PC-3 (cell line): ENCODE measurements at regions not wholly inside any gene's neighbourhood (a gene's known extent, or its start where the extent isn't known, plus 50 kb on each side); places are given as distances from the start of the nearest gene placed in this dataset.

Experiments used
- ATAC-seq: fragments of 200-7000 bp; cut with Tn5 transposase; 2 replicates; pipeline ENCODE4 v1.9.1; 2020; ENCODE audit warnings: mild to moderate bottlenecking, moderate library complexity
- BruUV-seq: library from RNA; stranded (reverse); fragments of 400-500 nt; replicated peaks from 2 replicates; lab custom pipeline; 2021; lab: Mats Ljungman, UMichigan
- CTCF ChIA-PET: fragments of 300-600 bp; sonication (Branson Sonifier 250); formaldehyde crosslinking; loops from one replicate; lab custom pipeline; 2022; ENCODE audit warnings: antibody characterized with exemption; lab: Charles Lee
- POLR2A ChIA-PET: fragments of 300-600 bp; sonication (Branson Sonifier 250); formaldehyde crosslinking; loops from one replicate; lab custom pipeline; 2022; ENCODE audit warnings: antibody characterized with exemption; ENCODE audit not compliant: unreplicated experiment; lab: Charles Lee
- DNase-seq: peaks from one replicate; pipeline ENCODE4 v3.0.0-alpha.2; 2015
- H2AFZ ChIP-seq: fragments of 300-600 bp; sonication (generic); 2 replicates; pipeline ENCODE4 v1.6.0; 2016; ENCODE audit warnings: antibody characterized with exemption, low read length
- H3F3A ChIP-seq: fragments of 300-600 bp; sonication (generic); one replicate; pipeline ENCODE4 v1.6.0; 2017; ENCODE audit warnings: antibody characterized with exemption, low read length, control low read depth, mild to moderate bottlenecking; ENCODE audit not compliant: unreplicated experiment
- H3K27ac ChIP-seq: fragments of 300-600 bp; sonication (generic); 2 replicates; pipeline ENCODE4 v1.5.1; 2016; ENCODE audit warnings: mild to moderate bottlenecking, low read length
- H3K27me3 ChIP-seq: fragments of 300-600 bp; sonication (generic); 2 replicates; pipeline ENCODE4 v1.6.1; 2016; ENCODE audit warnings: low read length, mixed read lengths
- H3K36me3 ChIP-seq: fragments of 300-600 bp; sonication (generic); 2 replicates; pipeline ENCODE4 v1.6.1; 2016; ENCODE audit warnings: low read depth, mixed run types, low read length, mixed read lengths
- H3K4me1 ChIP-seq: fragments of 300-600 bp; sonication (generic); 2 replicates; pipeline ENCODE4 v1.5.1; 2016; ENCODE audit warnings: low read length; ENCODE audit not compliant: insufficient read depth
- H3K4me2 ChIP-seq: fragments of 300-600 bp; sonication (generic); 2 replicates; pipeline ENCODE4 v1.6.0; 2016; ENCODE audit warnings: low read length
- H3K4me3 ChIP-seq: fragments of 300-600 bp; sonication (generic); 2 replicates; pipeline ENCODE4 v1.5.1; 2016; ENCODE audit warnings: mild to moderate bottlenecking, low read length, mixed read lengths
- H3K79me2 ChIP-seq: fragments of 300-600 bp; sonication (generic); 2 replicates; pipeline ENCODE4 v1.6.1; 2017; ENCODE audit warnings: low read length, mixed read lengths
- H3K9ac ChIP-seq: fragments of 300-600 bp; sonication (generic); 2 replicates; pipeline ENCODE4 v1.6.0; 2016; ENCODE audit warnings: mild to moderate bottlenecking, low read length
- H3K9me2 ChIP-seq: fragments of 300-600 bp; sonication (generic); replicated peaks from 2 replicates; pipeline ENCODE4 v1.6.1; 2016; ENCODE audit warnings: mixed run types, low read length, mixed read lengths
- H3K9me3 ChIP-seq: fragments of 300-600 bp; sonication (generic); 2 replicates; pipeline ENCODE4 v1.6.1; 2016; ENCODE audit warnings: low read length, mixed read lengths
- H4K20me1 ChIP-seq: fragments of 300-600 bp; sonication (generic); 2 replicates; pipeline ENCODE4 v1.6.1; 2016; ENCODE audit warnings: low read length, mixed read lengths
- EZH2 ChIP-seq: fragments of 300-600 bp; sonication (generic); IDR thresholded peaks from one replicate; pipeline ENCODE4 v1.6.1; 2017; ENCODE audit warnings: antibody characterized with exemption, mild to moderate bottlenecking, low read length; ENCODE audit not compliant: unreplicated experiment
- EZH2phosphoT487 ChIP-seq: fragments of 300-600 bp; sonication (generic); IDR thresholded peaks from 2 replicates; pipeline ENCODE4 v1.6.1; 2018; ENCODE audit warnings: mild to moderate bottlenecking, antibody characterized with exemption, low read length, borderline replicate concordance
- intact Hi-C: fragments of 100-400 bp; cut with micrococcal nuclease; formaldehyde crosslinking; loops from 2 replicates; pipeline ENCODE4 v1.9.0; 2023
- TF ChIP-seq, protein P1 (sequence below): fragments of 300-600 bp; sonication (generic); conservative IDR thresholded peaks from 2 replicates; pipeline ENCODE4 v1.5.1; 2017; ENCODE audit warnings: antibody characterized with exemption, low read depth, mild to moderate bottlenecking, low read length

DNA sequence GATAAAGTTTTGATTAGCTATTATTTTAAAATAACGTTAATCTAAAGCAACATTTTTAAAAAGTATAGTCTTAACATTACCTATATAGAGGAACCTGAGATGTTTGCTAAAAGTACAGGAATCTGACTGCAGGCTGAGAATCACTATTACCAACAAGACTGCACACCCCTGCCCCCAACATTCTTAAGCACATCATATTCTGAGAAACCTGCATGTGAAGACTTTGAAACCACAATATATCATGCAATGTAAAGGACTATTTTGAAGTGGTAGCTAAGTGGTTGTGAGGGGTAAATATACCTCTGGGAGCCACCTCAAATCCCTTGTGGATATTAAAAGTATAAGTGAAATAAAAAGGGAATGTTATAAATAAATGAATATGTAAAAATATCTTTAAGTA lies 119.0 kb upstream of the KLF12 start:
- Histone ChIP-seq H2AFZ (no peak overlapping the region), H3K9me2 (no peaks in the 10 kb centered on the region), H3K27me3 (no peaks in the 10 kb centered on the region), H3K79me2 (no peaks in the 10 kb centered on the region), H4K20me1 (no peaks in the 10 kb centered on the region), H3K27ac (no peak overlapping the region), H3F3A (no peaks in the 10 kb centered on the region), H3K9me3 (no peaks in the 10 kb centered on the region), H3K4me3 (no peak overlapping the region), H3K9ac (no peak overlapping the region), H3K36me3 (no peaks in the 10 kb centered on the region), H3K4me1 (peaks cover 15% of the 10 kb centered on the region), H3K4me2 (no peak overlapping the region)
- BruUV-seq = no TSS peak
- ChIA-PET CTCF (interaction anchor here (0.7 kb wide), 1 partner anchor 405 kb away, joined by 4 read pairs; no protein-coding TSS in a partner anchor), POLR2A (no interaction called here)
- DNase-seq (no peak), ATAC-seq (no peak)
- TF ChIP-seq EZH2 = no peak
- TF ChIP-seq EZH2phosphoT487 = no peak
- TF ChIP-seq, protein P1, sequence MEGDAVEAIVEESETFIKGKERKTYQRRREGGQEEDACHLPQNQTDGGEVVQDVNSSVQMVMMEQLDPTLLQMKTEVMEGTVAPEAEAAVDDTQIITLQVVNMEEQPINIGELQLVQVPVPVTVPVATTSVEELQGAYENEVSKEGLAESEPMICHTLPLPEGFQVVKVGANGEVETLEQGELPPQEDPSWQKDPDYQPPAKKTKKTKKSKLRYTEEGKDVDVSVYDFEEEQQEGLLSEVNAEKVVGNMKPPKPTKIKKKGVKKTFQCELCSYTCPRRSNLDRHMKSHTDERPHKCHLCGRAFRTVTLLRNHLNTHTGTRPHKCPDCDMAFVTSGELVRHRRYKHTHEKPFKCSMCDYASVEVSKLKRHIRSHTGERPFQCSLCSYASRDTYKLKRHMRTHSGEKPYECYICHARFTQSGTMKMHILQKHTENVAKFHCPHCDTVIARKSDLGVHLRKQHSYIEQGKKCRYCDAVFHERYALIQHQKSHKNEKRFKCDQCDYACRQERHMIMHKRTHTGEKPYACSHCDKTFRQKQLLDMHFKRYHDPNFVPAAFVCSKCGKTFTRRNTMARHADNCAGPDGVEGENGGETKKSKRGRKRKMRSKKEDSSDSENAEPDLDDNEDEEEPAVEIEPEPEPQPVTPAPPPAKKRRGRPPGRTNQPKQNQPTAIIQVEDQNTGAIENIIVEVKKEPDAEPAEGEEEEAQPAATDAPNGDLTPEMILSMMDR = no peak
- intact Hi-C loops = no loop called here

DNA sequence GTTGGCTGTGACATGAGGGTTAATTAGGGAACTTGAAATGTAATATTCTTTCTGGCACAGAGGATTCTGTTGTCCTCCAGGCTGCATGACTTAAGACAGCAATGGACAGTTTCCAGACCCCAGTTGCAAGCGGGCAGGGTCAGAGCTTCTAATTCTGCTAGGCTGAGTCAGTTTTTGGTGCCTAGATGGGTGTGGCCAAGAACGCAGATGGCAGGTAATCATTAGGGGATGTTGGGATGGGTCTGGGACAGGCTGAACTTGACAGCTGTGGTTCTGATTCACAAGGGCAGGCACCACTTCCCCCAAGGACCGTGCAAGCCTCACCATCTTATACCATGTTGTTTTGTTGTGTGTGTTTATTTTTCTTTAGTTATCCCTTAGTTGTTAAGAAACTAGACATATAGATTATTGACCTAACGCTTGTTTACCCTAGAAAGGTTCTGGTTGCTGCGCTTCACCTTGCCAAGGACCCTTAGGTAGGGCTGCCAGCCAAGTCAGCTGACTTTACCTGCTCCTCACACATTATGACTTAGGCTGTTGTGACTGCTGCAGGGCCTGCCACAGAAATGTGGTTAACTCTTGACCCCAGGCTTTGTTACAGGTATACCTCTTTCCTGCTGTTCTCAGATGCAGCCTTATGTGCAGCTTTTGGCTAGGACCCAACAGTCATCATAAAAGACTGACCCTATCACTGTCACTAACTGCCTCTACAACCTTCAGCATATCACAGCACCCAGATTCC lies 117.7 kb upstream of the KLF12 start:
- peak overlapping the region; percentile 47 for H3K27ac ChIP-seq
- no peak overlapping the region for H3K9ac ChIP-seq
- no peaks in the 10 kb centered on the region for H3K9me2 ChIP-seq
- no peak overlapping the region for H2AFZ ChIP-seq
- TF ChIP-seq, protein P1 = no peak
- TF ChIP-seq EZH2phosphoT487 (no peak), EZH2 (no peak)
- intact Hi-C loops = no loop called here
- H3F3A ChIP-seq = no peaks in the 10 kb centered on the region
- POLR2A ChIA-PET = no interaction called here
- CTCF ChIA-PET = no interaction called here
- DNase-seq (peak; percentile 44), ATAC-seq (0 out of 2 replicates have a peak, but pooled peaks have one; percentile 15)
- H4K20me1 ChIP-seq = no peaks in the 10 kb centered on the region
- peaks cover 15% of the 10 kb centered on the region for H3K4me1 ChIP-seq
- H3K27me3 ChIP-seq = no peaks in the 10 kb centered on the region
- H3K4me2 ChIP-seq = peak overlapping the region; percentile 22; the same call in 1 of the 2 replicates
- H3K36me3 ChIP-seq = no peaks in the 10 kb centered on the region
- no peaks in the 10 kb centered on the region for H3K9me3 ChIP-seq
- no peaks in the 10 kb centered on the region for H3K79me2 ChIP-seq
- no TSS peak for BruUV-seq
- no peak overlapping the region for H3K4me3 ChIP-seq

DNA sequence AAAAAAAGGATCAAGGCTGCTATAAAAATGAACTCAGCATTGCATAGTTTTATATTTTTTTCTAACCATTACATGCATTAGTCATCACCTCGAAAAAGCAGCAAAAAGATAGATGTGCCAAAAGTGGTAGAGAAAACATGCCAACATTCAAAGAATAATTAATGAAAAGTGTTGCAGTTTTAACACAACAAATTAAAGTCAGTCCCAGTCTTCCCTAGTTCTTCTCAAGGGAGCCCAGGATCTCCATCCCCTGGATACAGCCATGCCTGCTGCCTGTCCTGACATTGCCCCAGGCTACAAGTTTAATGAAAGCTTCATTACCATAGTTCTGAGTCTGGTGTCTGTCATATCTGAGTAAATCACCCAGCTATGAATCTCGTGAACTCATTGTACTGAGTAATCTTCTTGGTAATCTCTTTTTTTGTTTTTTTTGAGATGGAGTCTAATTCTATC lies 116.6 kb upstream of the KLF12 start:
- CTCF ChIA-PET = interaction anchor here (0.9 kb wide), 1 partner anchor 36 kb away, joined by 5 read pairs; no protein-coding TSS in a partner anchor
- no peaks in the 10 kb centered on the region for H3F3A ChIP-seq
- no peaks in the 10 kb centered on the region for H3K27me3 ChIP-seq
- no peaks in the 10 kb centered on the region for H3K79me2 ChIP-seq
- DNase-seq = peak; percentile 50
- no peak overlapping the region for H2AFZ ChIP-seq
- H3K9me2 ChIP-seq = no peaks in the 10 kb centered on the region
- peak; percentile 79 for ATAC-seq
- no peaks in the 10 kb centered on the region for H3K9me3 ChIP-seq
- BruUV-seq = no TSS peak
- intact Hi-C loops = no loop called here
- no peaks in the 10 kb centered on the region for H4K20me1 ChIP-seq
- H3K4me3 ChIP-seq = no peak overlapping the region
- TF ChIP-seq EZH2 = no peak
- no peak for TF ChIP-seq EZH2phosphoT487
- TF ChIP-seq, protein P1 = no peak
- no peak overlapping the region for H3K4me2 ChIP-seq
- POLR2A ChIA-PET = no interaction called here
- peak overlapping the region; percentile 47; the same call in 1 of the 2 replicates for H3K27ac ChIP-seq
- H3K4me1 ChIP-seq = peaks cover 15% of the 10 kb centered on the region
- no peak overlapping the region for H3K9ac ChIP-seq
- H3K36me3 ChIP-seq = no peaks in the 10 kb centered on the region
